ENCODE measurements at regions not wholly inside any gene's neighbourhood (a gene's known extent, or its start where the extent isn't known, plus 50 kb on each side); places are given as distances from the start of the nearest gene placed in this dataset.

DNA sequence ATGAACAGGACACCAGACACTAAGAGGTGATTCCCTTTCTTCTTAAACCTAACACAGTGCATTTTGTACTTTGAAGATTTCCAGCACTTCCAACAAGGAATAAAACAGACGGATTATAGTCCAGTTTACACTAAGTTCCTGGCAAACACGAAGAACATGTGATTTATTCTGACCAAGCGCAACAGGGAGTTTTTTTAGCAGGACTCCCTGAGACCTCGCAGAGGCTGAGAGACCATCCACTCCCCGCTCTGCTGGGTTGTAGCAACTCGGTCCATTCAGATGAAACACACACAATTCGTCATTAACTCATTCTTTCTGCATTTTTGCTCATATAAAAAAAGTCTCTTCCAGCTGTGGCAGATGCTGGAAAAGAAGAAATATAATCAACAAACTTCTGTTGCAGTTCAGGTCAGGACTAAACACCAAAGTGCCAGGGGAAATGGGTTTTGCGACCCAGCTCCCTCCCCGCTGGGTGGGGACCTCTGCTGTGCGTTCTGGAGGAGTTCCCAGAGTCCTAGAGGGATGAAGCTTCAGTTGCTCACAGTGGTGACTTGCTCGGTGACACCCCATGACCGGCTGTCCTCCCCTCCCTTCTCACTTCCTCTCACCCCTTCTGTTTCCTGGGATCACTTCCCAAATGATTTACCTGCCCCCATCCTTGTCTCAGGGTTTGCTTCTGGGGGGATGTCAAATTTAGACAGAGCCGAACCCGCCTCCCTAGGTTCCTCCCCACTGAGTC lies 52.5 kb downstream of the KCNF1 start:
- no peak for DNase-seq (ENCODE audit: low read depth)

DNA sequence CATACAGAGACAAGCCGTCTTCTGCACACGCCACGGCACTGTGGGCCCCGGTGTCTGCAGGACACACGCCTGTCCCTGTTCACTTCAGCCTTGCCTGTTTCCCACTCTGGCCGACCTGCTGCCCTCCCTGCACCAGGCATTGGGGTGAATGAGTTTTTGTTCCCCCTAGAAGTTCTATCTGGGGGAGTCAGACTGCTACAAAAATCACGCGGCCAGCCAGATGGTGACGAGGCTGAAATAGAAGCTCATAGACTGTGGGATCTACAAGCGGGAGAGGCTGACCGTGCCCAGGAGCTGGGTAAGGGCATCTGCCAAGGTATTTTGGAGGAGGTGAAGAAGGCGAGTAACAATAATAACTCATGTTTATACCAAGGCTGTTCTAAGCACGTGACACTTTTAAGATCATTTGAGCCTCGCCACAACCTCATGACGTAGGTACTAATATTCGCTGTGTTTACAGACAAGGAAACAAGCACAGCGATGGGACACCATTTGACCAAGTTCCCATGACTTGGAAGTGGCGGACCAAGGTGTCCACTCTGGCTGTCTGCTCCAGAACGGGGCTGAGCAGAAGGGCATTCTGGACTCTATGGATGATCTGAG lies 53.6 kb downstream of the KCNF1 start:
- DNase-seq (ENCODE audit: low read depth) = no peak

DNA sequence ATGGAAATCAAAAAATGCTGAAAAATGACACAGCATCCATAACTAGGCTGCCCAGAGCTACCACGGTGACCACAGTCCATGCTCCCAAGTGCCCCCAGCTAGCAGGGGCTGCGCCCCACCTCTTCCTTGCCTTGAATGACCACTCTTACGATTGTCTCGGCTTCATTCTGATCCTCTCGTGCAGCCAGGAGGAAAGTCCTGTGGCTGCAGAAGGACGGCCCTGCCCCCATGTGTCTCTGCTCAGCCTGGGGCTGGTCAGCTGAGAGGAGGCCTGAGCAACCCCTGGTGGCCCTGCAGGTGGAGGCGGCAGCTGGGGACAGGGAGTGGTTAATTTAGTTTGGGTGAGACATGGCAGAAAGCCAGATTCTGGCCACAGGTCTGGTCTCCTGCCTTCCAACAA lies 54.3 kb downstream of the KCNF1 start:
- DNase-seq (ENCODE audit: low read depth) = no peak

DNA sequence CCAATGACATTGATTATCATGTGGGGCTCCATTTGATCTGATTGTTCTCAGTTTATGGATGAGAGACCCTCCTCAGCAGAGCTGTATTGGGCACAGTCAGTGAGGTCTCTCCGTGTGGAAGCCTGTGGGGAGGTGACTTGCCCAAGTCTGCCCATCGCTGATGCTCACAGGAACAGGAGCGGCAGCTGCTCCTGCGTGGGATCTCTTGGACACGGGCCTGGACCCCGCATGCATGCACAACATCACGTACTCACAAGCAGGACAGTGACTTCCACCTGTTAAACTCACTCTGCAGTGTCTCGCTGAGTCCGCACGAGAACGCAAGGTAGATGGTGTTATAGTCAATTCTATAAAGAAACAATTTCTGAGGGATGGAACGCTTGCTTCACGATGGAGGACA lies 55.0 kb downstream of the KCNF1 start:
- DNase-seq (ENCODE audit: low read depth) = no peak

DNA sequence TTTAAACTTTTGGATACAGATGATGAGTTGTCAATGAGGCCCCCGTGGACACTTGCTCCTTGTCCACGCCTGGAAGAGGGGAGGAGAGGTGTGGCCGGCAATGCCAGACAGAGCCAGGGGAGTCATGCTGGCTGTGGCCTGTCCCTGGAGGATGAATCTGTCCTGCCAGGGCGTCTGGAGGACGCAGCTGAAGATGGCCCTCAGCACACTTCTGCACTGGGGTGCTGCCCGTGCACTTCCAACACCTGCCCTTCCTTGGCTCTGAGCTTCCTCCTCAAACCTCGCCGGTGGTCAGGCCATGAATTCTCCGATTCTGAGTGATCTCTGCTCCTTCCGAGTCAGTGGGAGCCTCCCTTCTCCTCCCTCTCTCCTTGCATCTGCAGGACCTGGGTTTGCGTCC lies 56.4 kb downstream of the KCNF1 start:
- DNase-seq (ENCODE audit: low read depth) = no peak

DNA sequence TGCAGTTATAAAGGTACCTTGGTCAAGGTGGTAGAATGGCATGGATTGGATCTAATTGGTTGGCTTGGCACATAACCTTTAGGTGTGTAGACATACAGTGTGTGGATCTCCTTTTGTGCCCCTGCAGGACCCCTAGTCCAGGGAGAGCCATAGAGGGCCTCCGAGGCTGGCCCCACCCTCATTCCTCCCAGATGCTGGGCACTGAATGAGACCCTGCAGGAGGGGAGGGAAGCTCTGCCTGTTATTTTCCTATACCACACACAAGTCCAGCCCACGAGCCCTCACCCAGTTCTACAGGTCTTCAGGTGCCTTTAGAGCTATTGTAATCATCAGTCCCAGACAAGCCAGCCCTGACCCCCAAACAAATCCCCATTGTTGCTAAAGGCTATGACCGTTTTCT lies 58.9 kb downstream of the KCNF1 start:
- DNase-seq (ENCODE audit: low read depth) = no peak

DNA sequence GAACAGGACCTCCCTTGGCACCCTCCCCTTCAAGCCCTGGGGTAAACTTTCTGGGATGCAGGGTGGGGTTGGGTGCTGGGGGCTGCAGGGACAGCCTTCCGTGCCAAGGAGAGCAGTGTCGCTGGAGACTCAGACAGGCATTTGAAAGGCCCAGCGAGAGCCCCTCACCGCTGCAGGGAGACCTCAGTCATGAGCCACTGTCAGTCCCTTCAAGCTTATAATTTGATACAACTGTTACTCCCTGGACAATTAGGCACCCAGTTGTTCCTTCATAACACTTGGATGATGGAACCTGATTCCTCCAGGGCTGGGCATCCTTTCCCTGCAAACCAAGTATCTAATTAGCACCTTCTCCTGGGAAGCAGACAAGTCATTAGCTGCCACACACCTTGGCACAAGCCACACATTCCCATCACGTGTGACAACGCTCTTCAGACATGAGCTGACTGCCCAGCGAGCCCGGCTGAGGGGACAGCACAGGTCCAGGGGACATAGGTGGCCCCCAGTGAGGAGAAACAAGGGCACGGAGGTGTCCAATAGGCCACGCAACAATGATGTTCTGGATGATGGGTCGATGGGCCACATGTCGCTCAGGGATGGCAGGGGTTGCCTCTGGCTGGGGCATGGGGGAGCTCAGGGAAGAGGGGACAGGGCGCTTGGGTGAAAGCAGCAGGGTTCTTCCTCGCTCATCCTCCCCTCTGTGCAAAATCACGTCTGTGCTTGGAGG lies 59.6 kb downstream of the KCNF1 start:
- DNase-seq (ENCODE audit: low read depth) = no peak

DNA sequence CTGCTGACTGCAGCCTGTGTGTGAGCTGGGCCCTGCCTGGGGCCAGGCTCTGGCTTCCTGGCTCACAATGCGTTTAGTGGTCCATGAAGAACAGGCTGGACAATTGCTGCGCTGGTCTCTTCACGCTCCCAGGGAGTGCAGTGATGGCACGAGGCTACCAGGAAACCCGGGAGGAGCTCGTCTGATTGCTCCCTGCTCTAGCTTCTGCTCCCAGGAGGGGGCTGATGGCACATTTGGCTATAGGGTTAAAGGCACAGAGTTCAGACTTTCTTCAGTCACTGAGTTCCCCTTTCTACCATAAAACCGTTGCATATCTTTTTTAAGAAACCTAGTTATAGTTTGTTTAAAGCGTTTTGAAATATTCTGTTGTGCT lies 60.1 kb downstream of the KCNF1 start:
- no peak for DNase-seq (ENCODE audit: low read depth)

DNA sequence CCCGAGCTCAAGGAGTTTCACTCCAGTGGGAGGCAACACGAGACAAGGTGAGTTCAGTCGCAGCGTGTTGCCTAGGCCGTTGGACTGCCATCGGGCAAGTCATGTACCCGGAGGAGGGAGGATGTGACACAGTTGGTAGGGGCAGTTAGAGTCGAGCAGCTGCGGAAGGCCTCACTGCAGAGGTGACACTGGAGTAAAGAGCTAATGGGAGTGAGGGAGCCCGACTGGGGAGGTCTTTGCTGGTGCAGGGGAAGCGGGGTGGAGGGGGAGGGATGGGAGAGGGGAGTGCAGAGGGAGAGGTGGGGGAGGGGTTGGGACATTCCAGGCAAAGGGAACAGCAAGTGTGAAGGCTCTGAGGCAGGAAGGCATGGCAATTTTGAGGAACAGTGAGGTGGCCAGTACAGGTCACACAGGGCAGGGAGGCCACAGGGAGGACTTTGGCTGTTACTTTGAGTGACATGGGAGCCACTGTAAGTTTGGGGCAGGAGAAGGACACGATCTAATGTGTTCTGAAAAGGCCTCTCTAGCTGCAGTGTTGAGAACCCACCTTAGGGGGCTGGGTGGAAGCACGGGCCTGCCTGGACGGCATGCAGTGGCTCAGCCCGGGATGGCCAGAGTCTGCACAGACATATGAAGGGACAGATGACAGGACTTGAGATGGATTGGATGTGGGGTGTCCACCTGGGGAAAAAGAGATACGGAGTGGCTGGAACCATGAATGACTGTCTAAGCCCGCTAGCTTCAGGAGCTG lies 61.1 kb downstream of the KCNF1 start:
- no peak for DNase-seq (ENCODE audit: low read depth)

DNA sequence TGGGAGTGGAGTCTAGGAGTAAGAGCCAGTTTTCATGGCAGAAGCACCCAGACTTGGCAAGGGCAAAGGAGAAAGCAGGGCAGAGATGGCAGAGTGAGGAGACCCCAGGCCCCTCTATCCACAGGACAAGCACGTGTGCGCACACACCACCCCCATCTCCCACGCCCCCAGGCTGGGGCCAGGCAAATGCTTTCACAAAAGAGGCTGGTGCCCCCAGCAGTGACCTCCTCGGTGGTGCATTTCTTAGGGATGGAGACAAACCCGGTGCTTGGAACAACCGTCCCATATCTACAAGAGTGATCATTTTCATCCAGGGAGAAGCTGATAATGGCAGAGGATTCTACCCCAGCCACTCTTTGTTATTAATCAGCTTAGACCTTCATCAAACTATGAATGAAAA lies 62.0 kb downstream of the KCNF1 start:
- no peak for DNase-seq (ENCODE audit: low read depth)

DNA sequence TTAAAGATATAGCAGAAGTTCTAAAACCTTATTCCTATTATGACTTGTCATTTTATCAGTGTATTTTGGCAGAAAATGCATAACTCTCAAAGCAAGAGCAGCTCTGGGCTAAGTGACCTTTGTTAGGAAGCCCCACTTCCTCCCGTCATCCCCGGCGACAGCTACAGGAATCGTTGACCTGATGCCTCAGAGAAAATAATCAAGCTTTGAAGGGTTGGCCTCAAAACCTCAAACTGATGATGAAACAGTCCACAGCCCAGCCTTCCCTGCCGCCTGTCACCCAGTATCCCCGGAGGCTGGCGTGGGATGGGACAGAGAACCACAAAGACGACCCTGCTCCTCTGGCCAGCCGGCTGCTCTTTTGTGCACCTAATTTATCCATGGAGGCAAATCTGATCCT lies 65.3 kb downstream of the KCNF1 start:
- DNase-seq (ENCODE audit: low read depth) = peak; percentile 21

DNA sequence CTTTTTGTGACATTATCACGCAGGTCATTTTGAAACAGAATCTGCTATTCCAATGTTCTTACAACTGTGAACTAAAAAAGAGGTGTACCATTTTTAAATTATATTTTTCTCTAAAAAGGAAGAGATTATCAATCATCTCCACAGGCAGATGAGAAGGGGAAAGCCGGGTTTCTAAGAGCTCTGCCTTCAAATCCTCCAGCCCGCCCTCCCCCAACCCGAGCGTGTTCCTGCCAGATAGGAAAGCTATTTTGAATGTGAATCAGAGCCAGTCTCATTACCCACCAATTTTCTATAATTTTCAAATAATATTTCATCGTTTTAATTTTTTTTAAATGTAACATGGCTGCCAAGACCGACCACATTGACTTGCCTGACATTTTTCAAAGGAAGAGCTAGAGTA lies 65.9 kb downstream of the KCNF1 start:
- DNase-seq (ENCODE audit: low read depth) = no peak

DNA sequence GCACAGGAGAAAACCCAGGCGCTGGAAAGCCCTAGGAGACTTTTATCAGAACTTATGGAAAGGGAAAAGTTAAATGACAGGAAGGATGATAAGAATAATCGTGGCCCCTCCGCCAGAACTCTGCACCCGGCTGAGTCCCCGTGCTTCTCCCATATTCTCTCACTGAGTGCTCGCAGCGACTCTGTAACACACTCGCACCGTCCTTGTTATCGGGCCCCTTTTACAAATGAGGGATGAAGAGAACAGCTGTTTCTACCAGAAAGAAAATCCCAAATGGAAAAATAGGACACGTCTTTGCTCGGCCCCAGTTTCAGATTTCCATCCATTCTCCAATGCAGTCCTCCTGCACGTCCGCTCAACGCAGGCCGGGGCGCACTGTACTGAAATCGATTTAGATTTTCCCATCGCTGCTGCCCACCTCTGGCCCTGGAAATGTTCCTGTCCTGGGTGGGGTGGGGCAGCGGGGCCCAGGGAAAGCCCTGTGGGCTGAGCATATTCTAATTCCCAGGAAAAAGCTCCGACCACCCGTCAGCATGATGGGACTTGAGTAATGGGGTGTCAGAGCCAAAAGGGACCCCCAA lies 66.4 kb downstream of the KCNF1 start:
- no peak for DNase-seq (ENCODE audit: low read depth)

DNA sequence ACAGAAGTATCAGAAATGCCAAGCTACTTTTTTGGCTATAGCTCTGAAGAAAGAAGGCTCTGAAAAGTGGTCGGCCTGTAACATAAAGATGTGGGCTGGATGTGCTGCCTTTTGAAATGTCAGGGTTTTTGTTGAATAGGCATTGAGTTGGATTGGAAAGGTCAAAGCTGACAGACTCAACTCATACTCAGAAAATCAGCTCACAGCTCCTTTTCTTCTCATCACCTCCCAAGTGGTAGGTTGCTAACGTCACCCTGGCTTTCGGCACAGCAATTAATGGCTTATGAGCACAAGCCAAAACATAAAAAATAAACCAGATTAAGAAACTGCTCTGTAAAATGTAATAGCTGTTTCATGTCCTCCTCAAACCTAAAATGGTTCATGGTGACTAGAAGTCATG lies 68.3 kb downstream of the KCNF1 start:
- DNase-seq (ENCODE audit: low read depth) = no peak

DNA sequence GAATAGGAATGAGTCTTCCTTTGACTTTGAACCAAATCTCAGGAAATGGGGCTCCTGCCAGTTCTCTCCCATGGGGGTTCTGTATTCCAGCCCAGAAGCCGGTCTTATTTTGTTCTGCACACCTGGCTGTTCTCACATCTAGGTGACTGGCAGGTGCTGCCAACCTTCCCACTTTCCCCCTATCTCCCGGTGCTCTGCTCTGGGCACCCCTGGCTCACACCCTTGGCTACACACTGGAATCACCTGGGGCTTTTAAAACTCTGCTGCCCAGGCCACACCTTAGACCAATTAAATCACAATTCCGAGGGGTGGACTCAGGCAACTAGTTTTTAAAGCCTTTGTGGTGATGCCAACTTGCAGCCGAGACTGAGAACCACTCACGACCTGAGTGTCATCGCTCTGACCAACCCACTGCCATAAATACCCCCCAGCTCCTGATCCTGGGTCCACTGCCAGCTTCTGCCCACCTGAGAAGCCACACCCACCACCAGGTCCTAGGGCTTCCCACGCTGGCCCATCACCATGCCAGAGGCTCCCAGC lies 69.2 kb downstream of the KCNF1 start:
- no peak for DNase-seq (ENCODE audit: low read depth)

DNA sequence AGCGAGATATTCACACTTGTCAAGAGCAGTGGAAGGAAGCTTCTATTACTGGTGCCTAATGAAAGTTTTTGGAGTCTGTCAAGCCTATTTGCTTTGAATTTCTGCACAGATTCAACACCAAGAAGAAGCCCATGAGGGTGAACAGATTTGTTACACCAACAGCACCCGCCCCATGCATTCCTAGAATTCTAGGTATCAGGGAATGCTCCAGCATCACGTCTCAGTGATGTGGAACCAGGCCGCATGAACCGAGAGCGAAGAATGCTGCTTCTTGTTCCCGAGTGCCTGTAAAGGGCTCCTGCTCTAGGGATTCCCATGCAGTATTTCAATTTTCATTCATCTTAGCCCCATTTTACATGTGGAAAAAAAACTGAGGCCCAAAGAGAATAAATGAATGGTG lies 69.7 kb downstream of the KCNF1 start:
- DNase-seq (ENCODE audit: low read depth) = no peak

DNA sequence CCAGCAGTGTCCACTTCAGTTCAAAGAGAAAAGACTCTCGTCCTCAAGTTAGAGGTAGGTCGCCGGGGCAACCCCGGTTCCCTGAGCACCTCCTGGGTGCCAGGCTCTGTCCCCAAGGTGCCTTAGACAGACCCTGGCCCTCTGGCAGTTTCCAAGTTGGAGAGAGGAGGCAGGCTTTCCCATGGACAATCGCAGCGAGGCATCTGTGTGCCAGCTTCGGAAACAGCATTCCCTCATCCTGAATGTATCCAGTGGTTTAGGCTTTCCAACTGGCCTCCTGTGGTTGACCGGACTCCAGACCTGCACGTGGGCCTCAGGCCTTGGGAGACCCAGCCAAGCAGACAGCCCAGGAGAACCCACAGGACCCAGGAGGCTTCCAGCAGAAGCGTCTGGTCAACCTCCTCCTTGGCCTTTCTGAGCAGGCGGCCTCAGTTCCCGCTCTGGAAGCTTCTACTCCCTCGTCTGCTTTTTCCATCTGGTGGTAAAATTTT lies 70.3 kb downstream of the KCNF1 start:
- DNase-seq (ENCODE audit: low read depth) = no peak

DNA sequence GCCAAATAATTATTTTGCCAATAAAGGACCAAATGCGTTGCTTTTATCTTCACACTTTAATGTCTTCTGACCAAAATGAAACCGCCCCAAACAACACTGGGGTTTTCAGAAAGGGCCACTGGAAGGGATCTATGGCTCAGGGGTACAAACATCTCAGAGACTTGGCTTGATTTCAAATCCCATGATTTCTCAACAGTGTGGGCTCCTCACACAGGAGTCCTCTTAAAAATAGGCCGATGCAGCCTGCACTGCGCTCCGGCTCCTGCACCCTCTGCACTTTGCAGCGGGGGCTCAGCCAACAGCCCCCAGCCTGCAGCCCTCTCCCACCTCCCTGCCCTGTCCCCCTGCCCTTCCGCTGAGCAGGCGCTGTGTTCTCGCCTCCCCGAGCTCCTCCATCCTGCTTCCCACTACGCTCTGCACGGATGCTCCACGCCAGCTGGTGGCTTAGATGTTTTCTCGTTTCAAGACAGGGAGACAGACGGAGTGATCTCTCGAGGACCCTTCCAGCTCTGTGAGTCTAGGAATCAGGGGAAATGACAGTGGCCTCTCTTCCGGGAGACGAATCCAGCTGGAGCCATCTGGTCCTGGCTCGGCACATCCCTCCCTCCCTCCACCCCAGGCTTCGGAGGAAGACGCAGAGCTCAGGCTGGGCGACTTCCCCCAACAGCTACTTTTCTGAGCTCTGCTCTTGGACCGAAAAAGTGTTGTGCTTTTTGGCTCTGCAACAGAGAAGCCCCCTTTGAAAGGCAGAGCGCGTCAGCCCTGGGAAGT lies 71.4 kb downstream of the KCNF1 start:
- DNase-seq (ENCODE audit: low read depth) = no peak

DNA sequence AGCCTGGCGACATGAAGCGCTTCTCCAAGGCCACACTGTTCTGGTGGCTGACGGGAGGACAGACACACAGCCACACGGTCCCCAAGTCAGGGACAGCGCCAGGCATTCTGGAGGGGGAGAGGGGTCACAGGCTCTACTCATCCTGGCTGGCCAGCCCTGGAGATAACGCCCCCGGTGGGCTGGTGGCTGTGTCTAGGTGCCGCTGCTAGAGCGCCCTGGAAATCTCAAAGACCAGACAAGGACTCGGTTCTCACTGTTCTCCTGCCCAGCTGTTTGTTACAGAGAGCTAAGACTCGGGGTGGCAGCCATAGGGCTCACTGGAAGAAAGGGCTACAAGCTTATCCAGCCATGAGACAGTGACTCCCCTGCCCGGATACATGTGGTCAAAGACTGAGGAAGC lies 72.0 kb downstream of the KCNF1 start:
- no peak for DNase-seq (ENCODE audit: low read depth)

DNA sequence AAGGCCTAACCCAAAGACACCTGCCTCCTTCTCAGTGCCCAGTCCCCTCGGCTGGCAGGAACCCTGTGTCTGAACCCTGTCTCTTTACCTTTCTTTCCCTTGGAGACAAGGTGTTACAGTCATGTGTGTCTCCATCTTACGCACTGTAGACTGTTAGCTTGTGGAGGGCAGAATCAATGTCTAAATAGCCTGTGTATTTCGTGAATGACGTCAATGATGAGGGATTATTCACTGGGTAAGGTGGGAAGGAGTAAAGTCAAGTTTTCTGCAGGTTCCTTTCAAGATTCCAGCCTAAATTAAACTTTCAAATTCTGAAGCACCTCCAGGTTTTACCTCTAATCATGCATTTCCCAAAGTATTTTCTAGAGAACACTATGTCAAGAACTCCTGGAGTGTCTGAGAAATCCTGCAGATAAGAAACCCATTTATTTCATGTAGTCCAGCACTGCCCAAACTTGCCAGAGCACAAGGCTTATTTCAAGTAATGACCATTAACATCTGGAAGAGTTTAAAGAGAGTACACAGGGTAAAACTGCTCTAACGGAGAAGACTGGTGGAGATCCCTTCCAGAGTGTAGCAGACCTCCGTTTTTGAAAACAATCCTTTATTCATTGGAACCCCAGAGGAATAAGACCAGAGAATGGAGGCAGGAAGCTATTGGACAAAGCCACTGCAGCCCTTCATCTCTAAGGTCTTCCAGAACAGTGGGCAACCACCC lies 72.8 kb downstream of the KCNF1 start:
- no peak for DNase-seq (ENCODE audit: low read depth)

All from Daoy (cell line).